A673 (cell line): ENCODE measurements at regions not wholly inside any gene's neighbourhood (a gene's known extent, or its start where the extent isn't known, plus 50 kb on each side); places are given as distances from the start of the nearest gene placed in this dataset.

ENCODE experiments used
- BruUV-seq: library from RNA; stranded (reverse); fragments of 400-500 nt; replicated peaks from 2 replicates; lab custom pipeline; 2021; lab: Mats Ljungman, UMichigan
- CTCF ChIA-PET: fragments of 300-600 bp; sonication (Branson Sonifier 250); formaldehyde crosslinking; loops from one replicate; lab custom pipeline; 2022; ENCODE audit warnings: antibody characterized with exemption; lab: Charles Lee
- POLR2A ChIA-PET: fragments of 300-600 bp; sonication (Branson Sonifier 250); formaldehyde crosslinking; loops from one replicate; lab custom pipeline; 2022; ENCODE audit warnings: antibody characterized with exemption; ENCODE audit not compliant: low non-redundant PET; lab: Charles Lee
- DNase-seq: peaks from one replicate; pipeline ENCODE4 v3.0.0-alpha.2; 2015; ENCODE audit warnings: low spot score
- H3K27ac ChIP-seq: fragments of 200-600 bp; sonication (generic); 2 replicates; pipeline ENCODE4 v1.5.1; 2016; ENCODE audit warnings: mixed run types, low read depth, mild to moderate bottlenecking, mixed read lengths, antibody characterized with exemption, low read length; ENCODE audit not compliant: poor library complexity, severe bottlenecking
- H3K27me3 ChIP-seq: fragments of 200-600 bp; sonication (generic); replicated peaks from 2 replicates; pipeline ENCODE4 v1.6.1; 2017; ENCODE audit warnings: mixed run types, low read depth, mild to moderate bottlenecking, mixed read lengths, antibody characterized with exemption, low read length; ENCODE audit not compliant: insufficient read depth, poor library complexity
- H3K36me3 ChIP-seq: fragments of 200-600 bp; sonication (generic); 2 replicates; pipeline ENCODE4 v1.6.1; 2016; ENCODE audit warnings: mixed run types, mild to moderate bottlenecking, mixed read lengths, antibody characterized with exemption, low read length; ENCODE audit not compliant: insufficient read depth, poor library complexity, severe bottlenecking
- H3K4me1 ChIP-seq: fragments of 200-600 bp; sonication (generic); 2 replicates; pipeline ENCODE4 v1.6.1; 2017; ENCODE audit warnings: mixed run types, mild to moderate bottlenecking, mixed read lengths, antibody characterized with exemption, low read length; ENCODE audit not compliant: insufficient read depth, poor library complexity, severe bottlenecking
- H3K4me3 ChIP-seq: fragments of 200-600 bp; sonication (generic); 2 replicates; pipeline ENCODE4 v1.5.1; 2016; ENCODE audit warnings: low read depth, mixed run types, mild to moderate bottlenecking, mixed read lengths, low read length; ENCODE audit not compliant: poor library complexity, severe bottlenecking
- H3K9me3 ChIP-seq: fragments of 200-600 bp; sonication (generic); 2 replicates; pipeline ENCODE4 v1.6.1; 2016; ENCODE audit warnings: mixed run types, low read depth, mild to moderate bottlenecking, mixed read lengths, antibody characterized with exemption, low read length; ENCODE audit not compliant: poor library complexity, severe bottlenecking
- CTCF ChIP-seq: fragments of 300-800, 200-600 bp; sonication (generic); conservative IDR thresholded peaks from 2 replicates; pipeline ENCODE4 v1.5.1; 2017; ENCODE audit warnings: low read depth, mild to moderate bottlenecking, antibody characterized with exemption, low read length, moderate library complexity, mixed read lengths
- EZH2 ChIP-seq: fragments of 200-600 bp; sonication (generic); IDR thresholded peaks from 2 replicates; pipeline ENCODE4 v1.6.1; 2017; ENCODE audit warnings: borderline replicate concordance, low read depth, mild to moderate bottlenecking, mixed read lengths, antibody characterized with exemption, low read length; ENCODE audit not compliant: poor library complexity, severe bottlenecking
- intact Hi-C: fragments of 100-400 bp; cut with micrococcal nuclease; formaldehyde crosslinking; loops from one replicate; pipeline ENCODE4 v1.10.0; 2022; ENCODE audit not compliant: unreplicated experiment

- H3K4me3 ChIP-seq = no peak overlapping the region
- no peaks in the 10 kb centered on the region for H3K27me3 ChIP-seq
- ChIA-PET POLR2A (no interaction called here), CTCF (no interaction called here)
- H3K9me3 ChIP-seq = peaks cover 9% of the 10 kb centered on the region
- BruUV-seq = no TSS peak
- TF ChIP-seq CTCF (no peak), EZH2 (no peak)
- DNase-seq = no peak
- no peaks in the 10 kb centered on the region for H3K4me1 ChIP-seq
- intact Hi-C loops = no loop called here
- H3K27ac ChIP-seq = no peak overlapping the region
- no peaks in the 10 kb centered on the region for H3K36me3 ChIP-seq
These were observed 922.8 kb downstream of the QKI start for GRCh38 chr6:164337024-164337924.

GRCh38 chr6:164336455-164336854 lies 921.9 kb downstream of the QKI start:
- H3K27me3 ChIP-seq = no peaks in the 10 kb centered on the region
- no peak overlapping the region for H3K27ac ChIP-seq
- H3K9me3 ChIP-seq = peaks cover 9% of the 10 kb centered on the region
- ChIA-PET POLR2A (no interaction called here), CTCF (no interaction called here)
- BruUV-seq = no TSS peak
- H3K4me3 ChIP-seq = no peak overlapping the region
- H3K4me1 ChIP-seq = no peaks in the 10 kb centered on the region
- DNase-seq = no peak
- no peaks in the 10 kb centered on the region for H3K36me3 ChIP-seq
- TF ChIP-seq EZH2 = no peak
- TF ChIP-seq CTCF = no peak
- intact Hi-C loops = no loop called here

- Histone ChIP-seq H3K27ac (no peak overlapping the region), H3K27me3 (no peaks in the 10 kb centered on the region), H3K36me3 (no peaks in the 10 kb centered on the region), H3K4me1 (no peaks in the 10 kb centered on the region), H3K9me3 (peaks cover 16% of the 10 kb centered on the region), H3K4me3 (no peak overlapping the region)
- no TSS peak for BruUV-seq
- CTCF ChIA-PET = no interaction called here
- TF ChIP-seq CTCF (no peak), EZH2 (no peak)
- POLR2A ChIA-PET = no interaction called here
- intact Hi-C loops = no loop called here
- no peak for DNase-seq
These were observed 916.5 kb downstream of the QKI start for GRCh38 chr6:164331026-164331425.
